ENCODE measurements at regions not wholly inside any gene's neighbourhood (a gene's known extent, or its start where the extent isn't known, plus 50 kb on each side); places are given as distances from the start of the nearest gene placed in this dataset.

GRCh38 chr4:188680667-188681063 lies 541.4 kb downstream of the TRIML1 start (continued):
- TF ChIP-seq ELK1 (IDR thresholded peaks at IDR 0.05; ENCODE audit: low read depth, low read length) = no peak
- no peak for TF ChIP-seq POLR2A (IDR thresholded peaks at IDR 0.05; ENCODE audit: low read length)
- TF ChIP-seq TP53 (CRISPR knock-in tag; IDR thresholded peaks at IDR 0.05) = no peak

GRCh38 chr4:188682321-188682720 lies 543.1 kb downstream of the TRIML1 start:
- WGBS (ENCODE audit: missing lambda C conversion rate) = 81% methylated on average over 2 of the region's 2 CpGs
- Histone ChIP-seq H3K27ac (no peak overlapping the region), H3K9me3 (no peaks in the 10 kb centered on the region), H3K4me1 (no peaks in the 10 kb centered on the region), H3K4me3 (no peak overlapping the region), H3K4me2 (no peak overlapping the region)
- no peak for TF ChIP-seq HOXB13 (CRISPR knock-in tag; IDR thresholded peaks at IDR 0.05; ENCODE audit: low read depth)
- TF ChIP-seq RAD21 (conservative IDR thresholded peaks at IDR 0.05 in 1 of 2, IDR thresholded peaks at IDR 0.05 in 1 of 2) = no peak
- TF ChIP-seq HES2 (IDR thresholded peaks at IDR 0.05) = no peak
- no peak for TF ChIP-seq MYC (IDR thresholded peaks at IDR 0.05; ENCODE audit: borderline replicate concordance, low read length)
- no peak for TF ChIP-seq ZSCAN20 (CRISPR knock-in tag; IDR thresholded peaks at IDR 0.05)
- no peak for TF ChIP-seq EP300 (IDR thresholded peaks at IDR 0.05)
- TF ChIP-seq CBX2 (IDR thresholded peaks at IDR 0.05; ENCODE audit: borderline replicate concordance, low read depth) = no peak
- no peak for TF ChIP-seq TFCP2L1 (CRISPR knock-in tag; IDR thresholded peaks at IDR 0.05)
- no peak for TF ChIP-seq NPAS2 (CRISPR knock-in tag; IDR thresholded peaks at IDR 0.05; ENCODE audit: borderline replicate concordance)
- TF ChIP-seq GATA3 (IDR thresholded peaks at IDR 0.05; ENCODE audit: borderline replicate concordance) = no peak
- no peak for TF ChIP-seq MAZ (IDR thresholded peaks at IDR 0.05; ENCODE audit: borderline replicate concordance, low read depth, low read length)
- TF ChIP-seq ZNF302 (CRISPR knock-in tag; IDR thresholded peaks at IDR 0.05) = no peak
- TF ChIP-seq CBX8 (IDR thresholded peaks at IDR 0.05) = no peak
- no peak for TF ChIP-seq CTCF (IDR thresholded peaks at IDR 0.05)
- TF ChIP-seq JUN (IDR thresholded peaks at IDR 0.05) = no peak
- no peak for TF ChIP-seq CHD4 (IDR thresholded peaks at IDR 0.05; ENCODE audit: borderline replicate concordance)
- no peak for FAIRE-seq
- no peak for ATAC-seq
- ChIA-PET POLR2A (no interaction called here), CTCF (no interaction called here)
- DNase-seq (ENCODE audit: low read depth in 1 of 2, low spot score in 1 of 2) = no peak

- FAIRE-seq = no peak
- no peak for DNase-seq (ENCODE audit: low read depth in 1 of 2, low spot score in 1 of 2)
- POLR2A ChIA-PET = no interaction called here
- TF ChIP-seq GATA3 (IDR thresholded peaks at IDR 0.05; ENCODE audit: borderline replicate concordance) (no peak), ESRRA (IDR thresholded peaks at IDR 0.05; ENCODE audit: borderline replicate concordance, low read length) (no peak), ZNF302 (CRISPR knock-in tag; IDR thresholded peaks at IDR 0.05) (no peak), JUN (IDR thresholded peaks at IDR 0.05) (no peak), RAD21 (conservative IDR thresholded peaks at IDR 0.05 in 1 of 2, IDR thresholded peaks at IDR 0.05 in 1 of 2) (no peak), HEYL (CRISPR knock-in tag; IDR thresholded peaks at IDR 0.05) (no peak), ATOH8 (CRISPR knock-in tag; IDR thresholded peaks at IDR 0.05; ENCODE audit: low read depth) (no peak), HMGXB4 (CRISPR knock-in tag; IDR thresholded peaks at IDR 0.05; ENCODE audit: borderline replicate concordance) (no peak), CHD2 (IDR thresholded peaks at IDR 0.05; ENCODE audit: low read length, partially characterized antibody) (no peak), HOXB5 (CRISPR knock-in tag; IDR thresholded peaks at IDR 0.05) (no peak), ZC3H11A (IDR thresholded peaks at IDR 0.05) (no peak), TFCP2L1 (CRISPR knock-in tag; IDR thresholded peaks at IDR 0.05) (no peak), HES2 (IDR thresholded peaks at IDR 0.05) (no peak), BHLHE40 (IDR thresholded peaks at IDR 0.05; ENCODE audit: low read depth, low read length) (no peak), HOXB13 (CRISPR knock-in tag; IDR thresholded peaks at IDR 0.05; ENCODE audit: low read depth) (no peak), EP300 (IDR thresholded peaks at IDR 0.05) (no peak), MAFK (IDR thresholded peaks at IDR 0.05; ENCODE audit: partially characterized antibody) (no peak), CTCF (IDR thresholded peaks at IDR 0.05) (no peak)
- no peak overlapping the region for H3K4me2 ChIP-seq
- CTCF ChIA-PET = no interaction called here
- WGBS (ENCODE audit: missing lambda C conversion rate) = 90% methylated on average over 2 of the region's 2 CpGs
- H3K27ac ChIP-seq = no peak overlapping the region
- no peaks in the 10 kb centered on the region for H3K4me1 ChIP-seq
- H3K4me3 ChIP-seq = no peak overlapping the region
- ATAC-seq = no peak
- no peaks in the 10 kb centered on the region for H3K9me3 ChIP-seq
These were observed 544.3 kb downstream of the TRIML1 start for GRCh38 chr4:188683571-188683970.

Data from A549 (cell line).